Common myeloid progenitor, CD34-positive (primary cell): ENCODE measurements at regions not wholly inside any gene's neighbourhood (a gene's known extent, or its start where the extent isn't known, plus 50 kb on each side); places are given as distances from the start of the nearest gene placed in this dataset.

ENCODE experiments used
- CTCF ChIA-PET: fragments of 350-600 bp; sonication (Branson Sonifier 250); formaldehyde crosslinking; loops from one replicate; lab custom pipeline; 2021; ENCODE audit warnings: antibody characterized with exemption; lab: Charles Lee
- POLR2A ChIA-PET: fragments of 350-600 bp; sonication (Branson Sonifier 250); formaldehyde crosslinking; loops from one replicate; lab custom pipeline; 2021; ENCODE audit warnings: antibody characterized with exemption; lab: Charles Lee
- DNase-seq, 3 donors: peaks; one replicate each; pipeline versions ENCODE4 v3.0.0 to v3.0.0-alpha.2; 2013
- H3K27ac ChIP-seq, 2 experiments: 1 replicate in 1 of 2; 2 replicates in 1 of 2; pipeline ENCODE4 v1.7.0; 2013; ENCODE audit warnings: inconsistent platforms in 2 of 2, low read length in 2 of 2, mild to moderate bottlenecking in 2 of 2, low read depth in 1 of 2, moderate library complexity in 1 of 2; ENCODE audit not compliant: severe bottlenecking in 2 of 2, insufficient read depth in 1 of 2, poor library complexity in 1 of 2
- H3K27me3 ChIP-seq, 5 experiments: replicated peaks in 2 of 5; 1 replicate in 3 of 5; 2 replicates in 2 of 5; pipeline versions ENCODE4 v1.6.1 to v1.7.0; 2013; ENCODE audit warnings: low read length in 4 of 5, mild to moderate bottlenecking in 2 of 5, moderate library complexity in 2 of 5, inconsistent platforms in 1 of 5; ENCODE audit not compliant: insufficient read depth in 5 of 5, control insufficient read depth in 4 of 5
- H3K36me3 ChIP-seq, 4 experiments: 1 replicate in 2 of 4; 2 replicates in 2 of 4; pipeline versions ENCODE4 v1.6.1 to v1.7.0; 2013; ENCODE audit warnings: low read length in 3 of 4, control low read depth in 1 of 4, mild to moderate bottlenecking in 1 of 4; ENCODE audit not compliant: control insufficient read depth in 4 of 4, insufficient read depth in 4 of 4
- H3K4me1 ChIP-seq, 4 experiments: 1 replicate in 3 of 4; 2 replicates in 1 of 4; pipeline versions ENCODE4 v1.6.1 to v1.7.1; 2013; ENCODE audit warnings: low read length in 3 of 4, mild to moderate bottlenecking in 3 of 4, control low read depth in 1 of 4, inconsistent platforms in 1 of 4, moderate library complexity in 1 of 4; ENCODE audit not compliant: control insufficient read depth in 4 of 4, insufficient read depth in 4 of 4; ENCODE audit errors: control extremely low read depth in 1 of 4
- H3K4me3 ChIP-seq, 7 experiments: 1 replicate in 4 of 7; 2 replicates in 3 of 7; pipeline versions ENCODE4 v1.5.1 to v1.7.0; 2013; ENCODE audit warnings: mild to moderate bottlenecking in 7 of 7, low read length in 6 of 7, moderate library complexity in 6 of 7, inconsistent platforms in 2 of 7, low read depth in 2 of 7, control low read depth in 1 of 7; ENCODE audit not compliant: insufficient read depth in 4 of 7, control insufficient read depth in 1 of 7; ENCODE audit errors: extremely low read depth in 1 of 7
- H3K9me3 ChIP-seq, 5 experiments: 1 replicate in 4 of 5; 2 replicates in 1 of 5; pipeline versions ENCODE4 v1.6.1 to v1.7.1; 2013; ENCODE audit warnings: low read length in 4 of 5, mild to moderate bottlenecking in 2 of 5, inconsistent platforms in 1 of 5, low read depth in 1 of 5, moderate library complexity in 1 of 5; ENCODE audit not compliant: control insufficient read depth in 4 of 5, insufficient read depth in 2 of 5; ENCODE audit errors: control extremely low read depth in 1 of 5
- WGBS: methylation state at CpG from one replicate; pipeline ENCODE4 v1.1.5; 2013; ENCODE audit not compliant: insufficient coverage; 5-methylcytosine and 5-hydroxymethylcytosine counted together

DNA sequence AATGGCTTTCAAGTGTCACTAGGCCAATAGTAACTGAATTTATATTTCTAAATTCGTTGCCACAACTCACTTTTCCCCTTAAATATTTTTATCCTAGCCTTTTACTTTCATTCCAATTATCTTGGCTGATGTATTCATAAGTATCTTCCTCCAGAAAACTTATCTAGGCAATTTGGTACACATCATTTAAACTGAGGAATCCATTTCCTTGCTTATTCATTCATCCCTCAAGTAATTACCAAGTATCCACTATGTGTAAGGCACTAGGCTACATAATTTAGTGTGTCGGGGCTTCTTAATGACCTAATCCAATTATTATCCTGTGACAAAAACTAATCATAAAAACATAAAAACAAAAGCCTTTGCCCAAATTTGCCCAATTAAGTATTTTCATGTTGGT, 258.3 kb upstream of the TCF21 start:
- H3K4me3 ChIP-seq = no peak overlapping the region
- no peak for DNase-seq
- ChIA-PET CTCF (no interaction called here), POLR2A (no interaction called here)
- no peaks in the 10 kb centered on the region for H3K4me1 ChIP-seq
- peaks cover 0 to 19% (median 3%) of the 10 kb centered on the region in 5 experiments for H3K27me3 ChIP-seq
- H3K27ac ChIP-seq = no peak overlapping the region
- no peaks in the 10 kb centered on the region for H3K36me3 ChIP-seq
- WGBS = 88% methylated on average over 1 of the region's 2 CpGs
- H3K9me3 ChIP-seq = peaks cover 0 to 3% (median 0%) of the 10 kb centered on the region in 5 experiments

DNA sequence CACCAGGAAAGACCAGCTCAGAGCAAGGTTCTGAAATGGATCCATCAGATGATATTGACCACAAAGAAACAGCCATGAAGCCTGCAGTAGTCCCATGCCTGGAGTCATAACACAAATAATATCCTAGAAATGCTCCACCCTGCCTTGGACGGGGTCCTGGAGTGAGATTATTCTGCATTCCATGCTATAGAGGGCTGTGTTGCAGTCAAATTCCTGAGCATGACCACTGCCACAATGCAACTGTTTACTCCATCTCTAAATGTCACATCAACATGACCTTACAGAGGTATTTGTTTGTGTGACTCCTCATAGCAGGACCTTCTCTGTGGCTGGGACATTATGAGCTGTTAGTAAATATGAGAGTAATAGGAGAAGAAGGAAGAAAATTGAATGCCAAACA, 257.5 kb upstream of the TCF21 start:
- no peak overlapping the region for H3K4me3 ChIP-seq
- H3K27ac ChIP-seq = no peak overlapping the region
- CTCF ChIA-PET = no interaction called here
- peaks cover 0 to 19% (median 3%) of the 10 kb centered on the region in 5 experiments for H3K27me3 ChIP-seq
- DNase-seq = no peak
- H3K4me1 ChIP-seq = no peaks in the 10 kb centered on the region
- H3K36me3 ChIP-seq = no peaks in the 10 kb centered on the region
- POLR2A ChIA-PET = no interaction called here
- 100% methylated on average over 1 of the region's 1 CpG for WGBS
- peaks cover 0 to 3% (median 0%) of the 10 kb centered on the region in 5 experiments for H3K9me3 ChIP-seq

- Histone ChIP-seq H3K27me3 (peaks cover 0 to 19% (median 3%) of the 10 kb centered on the region in 5 experiments), H3K36me3 (no peaks in the 10 kb centered on the region), H3K27ac (no peak overlapping the region), H3K4me3 (no peak overlapping the region), H3K9me3 (peaks cover 0 to 3% (median 0%) of the 10 kb centered on the region in 5 experiments), H3K4me1 (no peaks in the 10 kb centered on the region)
- CTCF ChIA-PET = no interaction called here
- WGBS = 45% methylated on average over 2 of the region's 2 CpGs
- POLR2A ChIA-PET = no interaction called here
- no peak for DNase-seq
Observed at GRCh38 chr6:133632206-133632605, 256.7 kb upstream of the TCF21 start.

GRCh38 chr6:133632906-133633305, 256.0 kb upstream of the TCF21 start:
- no peak for DNase-seq
- Histone ChIP-seq H3K27me3 (peaks cover 0 to 19% (median 3%) of the 10 kb centered on the region in 5 experiments), H3K4me1 (no peaks in the 10 kb centered on the region), H3K4me3 (no peak overlapping the region), H3K36me3 (no peaks in the 10 kb centered on the region), H3K27ac (no peak overlapping the region), H3K9me3 (peaks cover 0 to 3% (median 0%) of the 10 kb centered on the region in 5 experiments)
- CTCF ChIA-PET = no interaction called here
- POLR2A ChIA-PET = no interaction called here
- WGBS = no CpG with 5 or more reads among the region's 2 CpGs

- 97% methylated on average over 3 of the region's 3 CpGs for WGBS
- H3K4me3 ChIP-seq = no peak overlapping the region
- H3K9me3 ChIP-seq = peaks cover 0 to 5% (median 2%) of the 10 kb centered on the region in 5 experiments
- DNase-seq = no peak
- no peaks in the 10 kb centered on the region for H3K36me3 ChIP-seq
- peaks cover 0 to 13% (median 3%) of the 10 kb centered on the region in 5 experiments for H3K27me3 ChIP-seq
- CTCF ChIA-PET = no interaction called here
- no peak overlapping the region for H3K27ac ChIP-seq
- H3K4me1 ChIP-seq = no peaks in the 10 kb centered on the region
- POLR2A ChIA-PET = no interaction called here
Observed at GRCh38 chr6:133634474-133634873, 254.4 kb upstream of the TCF21 start.

DNA sequence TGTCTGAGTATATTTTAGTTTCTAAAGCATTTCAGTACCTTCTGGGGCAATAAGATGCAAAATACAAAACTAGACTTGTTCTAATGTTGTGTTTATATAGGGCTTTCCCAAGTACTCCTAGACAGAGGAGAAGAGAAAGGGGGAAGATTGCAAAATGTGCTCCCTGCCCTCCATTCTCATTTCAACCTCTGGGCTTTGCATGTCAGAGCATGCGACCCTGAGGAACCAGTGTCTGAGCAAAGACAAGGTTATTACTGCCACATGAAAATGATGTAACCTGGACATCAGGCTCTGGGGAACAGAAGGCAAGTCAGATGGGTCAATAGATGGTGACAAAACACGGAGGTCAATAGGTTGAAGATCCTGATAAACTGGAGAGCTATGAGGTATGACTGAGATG, 253.5 kb upstream of the TCF21 start:
- Histone ChIP-seq H3K27ac (no peak overlapping the region), H3K9me3 (peaks cover 0 to 5% (median 1%) of the 10 kb centered on the region in 5 experiments), H3K27me3 (peaks cover 0 to 10% (median 2%) of the 10 kb centered on the region in 5 experiments), H3K36me3 (no peaks in the 10 kb centered on the region), H3K4me3 (no peak overlapping the region), H3K4me1 (no peaks in the 10 kb centered on the region)
- no peak for DNase-seq
- CTCF ChIA-PET = no interaction called here
- WGBS = 73% methylated on average over 2 of the region's 2 CpGs
- POLR2A ChIA-PET = no interaction called here

- ChIA-PET POLR2A (interaction anchor here (0.6 kb wide), 1 partner anchor 966 kb away, joined by 3 read pairs; no protein-coding TSS in a partner anchor), CTCF (no interaction called here)
- Histone ChIP-seq H3K36me3 (no peaks in the 10 kb centered on the region), H3K9me3 (peaks cover 0 to 5% (median 0%) of the 10 kb centered on the region in 5 experiments), H3K4me1 (no peaks in the 10 kb centered on the region), H3K27me3 (peaks cover 0 to 6% (median 2%) of the 10 kb centered on the region in 5 experiments), H3K27ac (no peak overlapping the region), H3K4me3 (no peak overlapping the region)
- no CpG with 5 or more reads among the region's 2 CpGs for WGBS
- DNase-seq = no peak
Observed at GRCh38 chr6:133637436-133637835, 251.5 kb upstream of the TCF21 start.
